ENCODE measurements at regions not wholly inside any gene's neighbourhood (a gene's known extent, or its start where the extent isn't known, plus 50 kb on each side); places are given as distances from the start of the nearest gene placed in this dataset.

DNA sequence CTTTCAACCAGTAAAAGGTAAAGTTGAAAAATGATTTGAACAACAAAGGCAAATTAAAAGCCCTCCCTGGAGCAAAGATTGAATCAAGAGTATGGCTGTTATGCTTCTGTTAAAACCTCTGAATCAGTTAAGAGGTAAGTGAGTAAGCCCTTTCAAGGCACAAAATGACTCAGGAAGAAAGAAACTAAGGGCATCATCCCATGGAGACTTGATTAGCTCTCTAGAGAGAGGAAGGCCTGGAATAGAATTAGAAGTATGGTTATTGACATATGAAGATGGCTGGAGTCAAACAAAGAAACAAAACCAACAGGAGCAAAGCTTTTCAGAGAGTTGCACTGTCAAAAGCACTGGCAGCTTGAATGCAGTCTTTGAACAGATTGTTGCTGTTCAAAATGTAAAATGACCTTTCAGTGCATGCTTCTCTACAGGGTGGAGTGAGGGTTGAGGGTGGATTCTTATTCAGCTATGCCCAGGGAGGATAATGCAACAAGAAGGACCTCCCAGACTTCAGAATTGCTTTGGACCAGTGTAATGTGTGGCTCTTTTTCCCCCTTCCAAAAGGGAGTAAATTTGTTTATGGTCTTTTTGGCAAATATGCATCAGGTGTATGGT lies 365.5 kb downstream of the GBA3 start:
- TF ChIP-seq, protein P1, sequence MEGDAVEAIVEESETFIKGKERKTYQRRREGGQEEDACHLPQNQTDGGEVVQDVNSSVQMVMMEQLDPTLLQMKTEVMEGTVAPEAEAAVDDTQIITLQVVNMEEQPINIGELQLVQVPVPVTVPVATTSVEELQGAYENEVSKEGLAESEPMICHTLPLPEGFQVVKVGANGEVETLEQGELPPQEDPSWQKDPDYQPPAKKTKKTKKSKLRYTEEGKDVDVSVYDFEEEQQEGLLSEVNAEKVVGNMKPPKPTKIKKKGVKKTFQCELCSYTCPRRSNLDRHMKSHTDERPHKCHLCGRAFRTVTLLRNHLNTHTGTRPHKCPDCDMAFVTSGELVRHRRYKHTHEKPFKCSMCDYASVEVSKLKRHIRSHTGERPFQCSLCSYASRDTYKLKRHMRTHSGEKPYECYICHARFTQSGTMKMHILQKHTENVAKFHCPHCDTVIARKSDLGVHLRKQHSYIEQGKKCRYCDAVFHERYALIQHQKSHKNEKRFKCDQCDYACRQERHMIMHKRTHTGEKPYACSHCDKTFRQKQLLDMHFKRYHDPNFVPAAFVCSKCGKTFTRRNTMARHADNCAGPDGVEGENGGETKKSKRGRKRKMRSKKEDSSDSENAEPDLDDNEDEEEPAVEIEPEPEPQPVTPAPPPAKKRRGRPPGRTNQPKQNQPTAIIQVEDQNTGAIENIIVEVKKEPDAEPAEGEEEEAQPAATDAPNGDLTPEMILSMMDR (IDR thresholded peaks at IDR 0.05; ENCODE audit: insufficient read depth, low read length, poor library complexity, severe bottlenecking) = no peak
- TF ChIP-seq EZH2phosphoT487 (conservative IDR thresholded peaks at IDR 0.05; ENCODE audit: low read length) = no peak
- H3K79me2 ChIP-seq (ENCODE audit: insufficient read depth, low read length) = no peaks in the 10 kb centered on the region
- H3F3A ChIP-seq (ENCODE audit: insufficient read depth) = no peaks in the 10 kb centered on the region
- no peak overlapping the region for H3K4me3 ChIP-seq (ENCODE audit: insufficient read depth, low read length, poor library complexity, severe bottlenecking)
- no peak overlapping the region for H3K4me2 ChIP-seq (ENCODE audit: low read depth, low read length, poor library complexity, severe bottlenecking)
- no peaks in the 10 kb centered on the region for H3K36me3 ChIP-seq (ENCODE audit: low read length)
- no peak overlapping the region for H3K9ac ChIP-seq (ENCODE audit: low read length)
- no peaks in the 10 kb centered on the region for H3K9me2 ChIP-seq (replicated peaks; ENCODE audit: insufficient read depth, low read length)
- H3K9me3 ChIP-seq (ENCODE audit: insufficient read depth, low read length) = no peaks in the 10 kb centered on the region
- H3K27me3 ChIP-seq (ENCODE audit: low read length) = no peaks in the 10 kb centered on the region
- no peak overlapping the region for H2AFZ ChIP-seq (ENCODE audit: low read depth, low read length, severe bottlenecking)
- H3K27ac ChIP-seq (ENCODE audit: low read depth, low read length) = no peak overlapping the region
- no peaks in the 10 kb centered on the region for H4K20me1 ChIP-seq (ENCODE audit: low read depth, low read length)

DNA sequence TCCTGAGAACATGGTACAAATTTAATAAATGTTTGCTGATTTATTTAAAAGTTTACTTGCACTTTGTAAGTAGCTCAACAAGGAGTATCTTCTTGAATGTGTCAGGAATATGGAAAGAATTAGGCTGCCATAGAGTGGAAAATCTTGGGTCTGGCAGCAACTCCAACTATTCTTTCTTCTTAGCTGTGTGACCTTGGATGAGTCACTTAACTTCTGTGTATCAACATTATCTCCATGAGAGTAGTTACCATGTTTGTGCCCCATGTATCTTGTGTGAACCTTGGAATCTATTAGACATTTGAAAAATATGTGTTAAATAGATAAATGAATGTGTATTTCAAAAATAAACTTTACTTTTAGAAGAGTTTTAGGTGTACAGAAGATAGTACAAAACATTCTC lies 348.8 kb downstream of the GBA3 start:
- H3K36me3 ChIP-seq (ENCODE audit: low read length) = no peaks in the 10 kb centered on the region
- no peaks in the 10 kb centered on the region for H3K9me2 ChIP-seq (replicated peaks; ENCODE audit: insufficient read depth, low read length)
- no peak overlapping the region for H2AFZ ChIP-seq (ENCODE audit: low read depth, low read length, severe bottlenecking)
- H3K4me3 ChIP-seq (ENCODE audit: insufficient read depth, low read length, poor library complexity, severe bottlenecking) = no peak overlapping the region
- no peaks in the 10 kb centered on the region for H3K9me3 ChIP-seq (ENCODE audit: insufficient read depth, low read length)
- H3K27ac ChIP-seq (ENCODE audit: low read depth, low read length) = no peak overlapping the region
- H3K27me3 ChIP-seq (ENCODE audit: low read length) = no peaks in the 10 kb centered on the region
- no peaks in the 10 kb centered on the region for H3F3A ChIP-seq (ENCODE audit: insufficient read depth)
- no peaks in the 10 kb centered on the region for H3K79me2 ChIP-seq (ENCODE audit: insufficient read depth, low read length)
- TF ChIP-seq, protein P1 (IDR thresholded peaks at IDR 0.05; ENCODE audit: insufficient read depth, low read length, poor library complexity, severe bottlenecking) = no peak
- TF ChIP-seq EZH2phosphoT487 (conservative IDR thresholded peaks at IDR 0.05; ENCODE audit: low read length) = no peak
- H3K4me2 ChIP-seq (ENCODE audit: low read depth, low read length, poor library complexity, severe bottlenecking) = no peak overlapping the region
- H3K9ac ChIP-seq (ENCODE audit: low read length) = no peak overlapping the region
- no peaks in the 10 kb centered on the region for H4K20me1 ChIP-seq (ENCODE audit: low read depth, low read length)

DNA sequence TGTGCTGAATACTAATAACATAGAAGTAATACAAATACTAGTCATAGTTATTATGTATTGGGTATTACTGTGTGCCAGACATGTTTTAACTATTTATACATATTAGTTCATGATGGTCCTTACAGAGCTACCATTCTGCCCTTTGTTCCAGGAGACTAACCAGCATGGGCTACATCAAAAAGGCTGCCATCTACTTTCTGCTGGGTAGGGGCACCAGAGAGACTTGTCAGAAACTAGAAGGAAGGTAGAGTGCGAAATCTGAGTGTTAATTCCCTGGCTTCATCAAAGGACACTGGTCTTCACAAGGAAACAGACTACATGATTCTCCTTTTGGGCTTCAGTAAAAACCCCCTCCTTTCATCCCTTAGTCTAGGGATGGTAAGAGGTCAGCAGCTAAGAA lies 347.8 kb downstream of the GBA3 start:
- H3K36me3 ChIP-seq (ENCODE audit: low read length) = no peaks in the 10 kb centered on the region
- TF ChIP-seq EZH2phosphoT487 (conservative IDR thresholded peaks at IDR 0.05; ENCODE audit: low read length) = no peak
- TF ChIP-seq, protein P1 (IDR thresholded peaks at IDR 0.05; ENCODE audit: insufficient read depth, low read length, poor library complexity, severe bottlenecking) = no peak
- H3K4me2 ChIP-seq (ENCODE audit: low read depth, low read length, poor library complexity, severe bottlenecking) = no peak overlapping the region
- no peak overlapping the region for H3K9ac ChIP-seq (ENCODE audit: low read length)
- no peaks in the 10 kb centered on the region for H3K79me2 ChIP-seq (ENCODE audit: insufficient read depth, low read length)
- no peak overlapping the region for H3K27ac ChIP-seq (ENCODE audit: low read depth, low read length)
- no peaks in the 10 kb centered on the region for H3K9me2 ChIP-seq (replicated peaks; ENCODE audit: insufficient read depth, low read length)
- no peaks in the 10 kb centered on the region for H3K9me3 ChIP-seq (ENCODE audit: insufficient read depth, low read length)
- H2AFZ ChIP-seq (ENCODE audit: low read depth, low read length, severe bottlenecking) = no peak overlapping the region
- H4K20me1 ChIP-seq (ENCODE audit: low read depth, low read length) = no peaks in the 10 kb centered on the region
- no peak overlapping the region for H3K4me3 ChIP-seq (ENCODE audit: insufficient read depth, low read length, poor library complexity, severe bottlenecking)
- no peaks in the 10 kb centered on the region for H3K27me3 ChIP-seq (ENCODE audit: low read length)
- no peaks in the 10 kb centered on the region for H3F3A ChIP-seq (ENCODE audit: insufficient read depth)

Measured in SU-DHL-6 (cell line).